ENCODE measurements at regions not wholly inside any gene's neighbourhood (a gene's known extent, or its start where the extent isn't known, plus 50 kb on each side); places are given as distances from the start of the nearest gene placed in this dataset.

- no peak for DNase-seq (ENCODE audit: low read depth in 2 of 2)
These were observed 168.8 kb upstream of the PPP2R2D start for GRCh38 chr10:131731780-131732630.

GRCh38 chr10:131732631-131733127 is 168.1 kb upstream of the PPP2R2D start:
- DNase-seq (ENCODE audit: low read depth in 2 of 2): no peak

- DNase-seq (ENCODE audit: low read depth in 2 of 2): no peak
These were observed 167.2 kb upstream of the PPP2R2D start for GRCh38 chr10:131733596-131733995.

- DNase-seq (ENCODE audit: low read depth in 2 of 2): no peak
These were observed 165.2 kb upstream of the PPP2R2D start for GRCh38 chr10:131735577-131735976.

- DNase-seq (ENCODE audit: low read depth in 2 of 2): no peak
These were observed 164.4 kb upstream of the PPP2R2D start for GRCh38 chr10:131736321-131736980.

- no peak for DNase-seq (ENCODE audit: low read depth in 2 of 2)
These were observed 163.0 kb upstream of the PPP2R2D start for GRCh38 chr10:131737543-131738395.

GRCh38 chr10:131738396-131738735 is 162.4 kb upstream of the PPP2R2D start:
- DNase-seq (ENCODE audit: low read depth in 2 of 2): no peak

GRCh38 chr10:131739206-131739605 is 161.6 kb upstream of the PPP2R2D start:
- DNase-seq (ENCODE audit: low read depth in 2 of 2): no peak

GRCh38 chr10:131742500-131742951 is 158.3 kb upstream of the PPP2R2D start:
- DNase-seq (ENCODE audit: low read depth in 2 of 2): no peak

- peak in 1 of 2 donors; percentile 10 for DNase-seq (ENCODE audit: low read depth in 2 of 2)
These were observed 157.3 kb upstream of the PPP2R2D start for GRCh38 chr10:131743190-131744151.

- no peak for DNase-seq (ENCODE audit: low read depth in 2 of 2)
These were observed 156.5 kb upstream of the PPP2R2D start for GRCh38 chr10:131744346-131744745.

- DNase-seq (ENCODE audit: low read depth in 2 of 2): no peak
These were observed 155.2 kb upstream of the PPP2R2D start for GRCh38 chr10:131745591-131745990.

- DNase-seq (ENCODE audit: low read depth in 2 of 2): no peak
These were observed 154.5 kb upstream of the PPP2R2D start for GRCh38 chr10:131746241-131746711.

- no peak for DNase-seq (ENCODE audit: low read depth in 2 of 2)
These were observed 154.0 kb upstream of the PPP2R2D start for GRCh38 chr10:131746785-131747184.

GRCh38 chr10:131747251-131747650 is 153.6 kb upstream of the PPP2R2D start:
- DNase-seq (ENCODE audit: low read depth in 2 of 2): no peak

- no peak for DNase-seq (ENCODE audit: low read depth in 2 of 2)
These were observed 153.0 kb upstream of the PPP2R2D start for GRCh38 chr10:131747791-131748190.

GRCh38 chr10:131748191-131748590 is 152.6 kb upstream of the PPP2R2D start:
- no peak for DNase-seq (ENCODE audit: low read depth in 2 of 2)

GRCh38 chr10:131748831-131749766 is 151.7 kb upstream of the PPP2R2D start:
- no peak for DNase-seq (ENCODE audit: low read depth in 2 of 2)

GRCh38 chr10:131749767-131750142 is 151.1 kb upstream of the PPP2R2D start:
- no peak for DNase-seq (ENCODE audit: low read depth in 2 of 2)
